H1 (cell line): ENCODE measurements at regions not wholly inside any gene's neighbourhood (a gene's known extent, or its start where the extent isn't known, plus 50 kb on each side); places are given as distances from the start of the nearest gene placed in this dataset.

Source experiments
- CTCF ChIA-PET: fragments of 300-600 bp; sonication (Branson Sonifier 250); formaldehyde crosslinking; loops from one replicate; lab custom pipeline; 2021; ENCODE audit not compliant: partially characterized antibody; lab: Charles Lee
- POLR2A ChIA-PET: fragments of 300-600 bp; sonication (Branson Sonifier 250); formaldehyde crosslinking; loops from one replicate; lab custom pipeline; 2021; ENCODE audit warnings: inconsistent platforms; ENCODE audit not compliant: partially characterized antibody; lab: Charles Lee
- DNase-seq, 2 experiments: peaks; one replicate each; pipeline versions ENCODE4 v3.0.0 to v3.0.0-alpha.2; 2010 to 2022; ENCODE audit warnings: low spot score in 2 of 2, low read depth in 1 of 2, mixed read lengths in 1 of 2
- FAIRE-seq: peaks from 2 replicates; lab custom pipeline; 2011; peaks lifted over from hg19 to GRCh38; lab: Jason Lieb, UNC
- H2AFZ ChIP-seq: 2 replicates; pipeline ENCODE4 v1.8.1; 2012; ENCODE audit warnings: low read length, inconsistent platforms
- H2AK5ac ChIP-seq: 2 replicates; pipeline ENCODE4 v1.6.1; 2013; ENCODE audit warnings: low read depth, low read length
- H2BK120ac ChIP-seq: replicated peaks from 2 replicates; pipeline ENCODE3; 2013; ENCODE audit warnings: low read depth, low read length, inconsistent platforms
- H2BK12ac ChIP-seq: 2 replicates; pipeline ENCODE4 v1.6.1; 2013; ENCODE audit warnings: low read depth, low read length
- H2BK15ac ChIP-seq: 2 replicates; pipeline ENCODE4 v1.6.1; 2013; ENCODE audit warnings: low read length
- H2BK20ac ChIP-seq: 2 replicates; pipeline ENCODE4 v1.6.1; 2013; ENCODE audit warnings: low read length
- H2BK5ac ChIP-seq: 2 replicates; pipeline ENCODE4 v1.6.1; 2013; ENCODE audit warnings: low read depth, low read length
- H3K14ac ChIP-seq: 2 replicates; pipeline ENCODE4 v1.6.1; 2013; ENCODE audit warnings: inconsistent platforms; ENCODE audit not compliant: insufficient read length
- H3K18ac ChIP-seq: 2 replicates; pipeline ENCODE4 v1.6.1; 2013; ENCODE audit warnings: low read length; ENCODE audit errors: extremely low read depth
- H3K23ac ChIP-seq: 2 replicates; pipeline ENCODE4 v1.6.1; 2013; ENCODE audit warnings: inconsistent platforms; ENCODE audit not compliant: insufficient read length
- H3K23me2 ChIP-seq: 2 replicates; pipeline ENCODE4 v1.6.1; 2013; ENCODE audit warnings: low read depth, low read length
- H3K27ac ChIP-seq: 2 replicates; pipeline ENCODE4 v1.6.1; 2011; ENCODE audit warnings: low read depth, low read length, inconsistent platforms
- H3K27me3 ChIP-seq, 4 experiments: replicated peaks in 1 of 4; 1 replicate in 1 of 4; 2 replicates in 3 of 4; pipeline versions ENCODE4 v1.6.1 to v1.8.1; 2011 to 2013; ENCODE audit warnings: low read length in 3 of 4, mild to moderate bottlenecking in 3 of 4, inconsistent platforms in 2 of 4, mixed read lengths in 2 of 4, moderate library complexity in 1 of 4; ENCODE audit not compliant: control insufficient read depth in 3 of 4, insufficient read depth in 3 of 4; ENCODE audit errors: extremely low read depth in 1 of 4
- H3K36me3 ChIP-seq, 4 experiments: 2 replicates each; pipeline versions ENCODE4 v1.6.1 to v1.8.1; 2011 to 2013; ENCODE audit warnings: mild to moderate bottlenecking in 4 of 4, low read length in 3 of 4, moderate library complexity in 2 of 4, control low read depth in 1 of 4, inconsistent platforms in 1 of 4; ENCODE audit not compliant: insufficient read depth in 4 of 4, control insufficient read depth in 2 of 4
- H3K4ac ChIP-seq: replicated peaks from 2 replicates; pipeline ENCODE3; 2013; ENCODE audit warnings: low read length, low read depth, mixed read lengths, inconsistent platforms; ENCODE audit not compliant: insufficient read length
- H3K4me1 ChIP-seq, 4 experiments: replicated peaks in 1 of 4; 1 replicate in 1 of 4; 2 replicates in 3 of 4; pipeline versions ENCODE4 v1.6.1 to v1.8.1; 2011 to 2013; ENCODE audit warnings: low read length in 3 of 4, inconsistent platforms in 2 of 4, mixed read lengths in 1 of 4; ENCODE audit not compliant: insufficient read depth in 4 of 4, control insufficient read depth in 3 of 4
- H3K4me2 ChIP-seq, 2 experiments: 2 replicates each; pipeline versions ENCODE4 v1.6.1 to v1.8.1; 2011 to 2013; ENCODE audit warnings: low read depth in 2 of 2, low read length in 2 of 2, control low read depth in 1 of 2, inconsistent platforms in 1 of 2, mild to moderate bottlenecking in 1 of 2; ENCODE audit not compliant: insufficient read depth in 1 of 2
- H3K4me3 ChIP-seq, 4 experiments: fragments of 200-600, 300-600 bp in 1 of 4; sonication (generic), shearing (Covaris generic), sonication (Bioruptor Twin) in 1 of 4; 2 replicates each; pipeline versions ENCODE4 v1.5.1 to v1.8.1; 2011 to 2016; ENCODE audit warnings: low read length in 4 of 4, low read depth in 3 of 4, control low read depth in 2 of 4, inconsistent platforms in 2 of 4, mild to moderate bottlenecking in 2 of 4, mixed read lengths in 1 of 4, moderate library complexity in 1 of 4; ENCODE audit not compliant: insufficient read depth in 2 of 4; ENCODE audit errors: extremely low read depth in 1 of 4
- H3K56ac ChIP-seq: replicated peaks from 2 replicates; pipeline ENCODE3; 2013; ENCODE audit warnings: low read depth, mild to moderate bottlenecking, mixed read lengths, low read length, inconsistent platforms; ENCODE audit not compliant: insufficient read length
- H3K79me1 ChIP-seq: 2 replicates; pipeline ENCODE4 v1.6.1; 2013; ENCODE audit warnings: low read depth, low read length, control low read depth
- H3K79me2 ChIP-seq, 2 experiments: 2 replicates each; pipeline versions ENCODE4 v1.6.1 to v1.8.1; 2012 to 2013; ENCODE audit warnings: low read length in 2 of 2, mild to moderate bottlenecking in 2 of 2, inconsistent platforms in 1 of 2; ENCODE audit not compliant: insufficient read depth in 2 of 2, control insufficient read depth in 1 of 2
- H3K9ac ChIP-seq, 4 experiments: replicated peaks in 1 of 4; 1 replicate in 1 of 4; 2 replicates in 3 of 4; pipeline versions ENCODE4 v1.6.1 to v1.8.1; 2011 to 2013; ENCODE audit warnings: low read depth in 3 of 4, low read length in 3 of 4, control low read depth in 2 of 4, mild to moderate bottlenecking in 2 of 4, moderate library complexity in 2 of 4, inconsistent platforms in 1 of 4; ENCODE audit errors: extremely low read depth in 1 of 4
- H3K9me3 ChIP-seq, 2 experiments: 2 replicates each; pipeline versions ENCODE4 v1.6.1 to v1.8.1; 2012 to 2013; ENCODE audit warnings: mild to moderate bottlenecking in 2 of 2, moderate library complexity in 2 of 2, control low read depth in 1 of 2, inconsistent platforms in 1 of 2, low read depth in 1 of 2, low read length in 1 of 2, mixed read lengths in 1 of 2; ENCODE audit not compliant: insufficient read depth in 2 of 2
- H4K20me1 ChIP-seq, 2 experiments: replicated peaks in 1 of 2; 2 replicates each; pipeline versions ENCODE3 to v1.8.1; 2011 to 2013; ENCODE audit warnings: inconsistent platforms in 2 of 2, low read length in 2 of 2, mild to moderate bottlenecking in 1 of 2; ENCODE audit not compliant: insufficient read depth in 2 of 2, control insufficient read depth in 1 of 2
- H4K5ac ChIP-seq: 2 replicates; pipeline ENCODE4 v1.6.1; 2013; ENCODE audit warnings: low read length, low read depth, mixed read lengths, inconsistent platforms; ENCODE audit not compliant: insufficient read length
- H4K8ac ChIP-seq: 2 replicates; pipeline ENCODE4 v1.8.0; 2013; ENCODE audit warnings: mild to moderate bottlenecking, moderate library complexity, low read length, inconsistent platforms; ENCODE audit not compliant: insufficient read depth; ENCODE audit errors: extremely low read depth
- H4K91ac ChIP-seq: replicated peaks from 2 replicates; pipeline ENCODE3; 2013; ENCODE audit warnings: low read length, mixed read lengths, inconsistent platforms; ENCODE audit not compliant: insufficient read length
- BACH1 ChIP-seq: IDR thresholded peaks from 2 replicates; pipeline ENCODE4 v1.6.1; 2012; ENCODE audit warnings: low read length, improper control_type of control experiment
- CBX5 ChIP-seq: fragments of 300-800, 300-1000 bp; sonication (generic); IDR thresholded peaks from 2 replicates; pipeline ENCODE4 v1.7.1; 2016; ENCODE audit warnings: antibody characterized with exemption, low read length, low read depth
- EGR1 ChIP-seq: IDR thresholded peaks from 2 replicates; pipeline ENCODE4 v1.6.1; 2011; ENCODE audit warnings: low read depth, low read length, borderline replicate concordance
- GABPA ChIP-seq: IDR thresholded peaks from 2 replicates; pipeline ENCODE4 v1.6.1; 2011; ENCODE audit warnings: mild to moderate bottlenecking, low read length, moderate library complexity, borderline replicate concordance; ENCODE audit not compliant: insufficient read depth
- HDAC2 ChIP-seq, 2 experiments: fragments of 300-600 bp in 1 of 2; sonication (generic) in 1 of 2; IDR thresholded peaks; 2 replicates each; pipeline ENCODE4 v1.6.1; 2011 to 2012; ENCODE audit warnings: low read depth in 2 of 2, low read length in 2 of 2, mild to moderate bottlenecking in 2 of 2, moderate library complexity in 2 of 2, borderline replicate concordance in 1 of 2, inconsistent platforms in 1 of 2
- NANOG ChIP-seq: IDR thresholded peaks from 2 replicates; pipeline ENCODE4 v1.6.1; 2011; ENCODE audit warnings: low read length, low read depth, mild to moderate bottlenecking, inconsistent platforms; ENCODE audit not compliant: insufficient read depth, poor library complexity, severe bottlenecking
- POLR2A ChIP-seq, 2 experiments: IDR thresholded peaks; 1 replicate in 1 of 2; 2 replicates in 1 of 2; pipeline ENCODE4 v1.6.1; 2011; ENCODE audit warnings: low read depth in 2 of 2, low read length in 2 of 2, mild to moderate bottlenecking in 2 of 2; ENCODE audit errors: control extremely low read depth in 1 of 2
- RNF2 ChIP-seq: fragments of 200-900, 300-1000 bp; sonication (generic); IDR thresholded peaks from 2 replicates; pipeline ENCODE4 v1.7.1; 2016; ENCODE audit warnings: borderline replicate concordance, low read depth, mild to moderate bottlenecking, antibody characterized with exemption, low read length; ENCODE audit not compliant: poor library complexity, severe bottlenecking; ENCODE audit errors: missing control alignments
- SAP30 ChIP-seq: fragments of 300-600 bp; sonication (generic); IDR thresholded peaks from 2 replicates; pipeline ENCODE4 v1.7.1; 2012; ENCODE audit warnings: low read length, moderate library complexity, mild to moderate bottlenecking, inconsistent platforms; ENCODE audit not compliant: insufficient read depth, insufficient replicate concordance
- SIRT6 ChIP-seq: IDR thresholded peaks from one replicate; pipeline ENCODE4 v1.7.1; 2012; ENCODE audit warnings: low read length, inconsistent platforms
- SP4 ChIP-seq: IDR thresholded peaks from 2 replicates; pipeline ENCODE4 v1.6.1; 2012; ENCODE audit warnings: low read length, inconsistent platforms
- TBP ChIP-seq: IDR thresholded peaks from 2 replicates; pipeline ENCODE4 v1.6.1; 2011; ENCODE audit warnings: low read depth, low read length, improper control_type of control experiment
- TEAD4 ChIP-seq: IDR thresholded peaks from 2 replicates; pipeline ENCODE4 v1.6.1; 2012; ENCODE audit warnings: low read depth, low read length, inconsistent platforms, mixed read lengths
- WGBS, 2 experiments: shearing (Covaris generic) in 1 of 2; methylation state at CpG; one replicate each; pipeline versions ENCODE4 v1.1.6 to v1.1.7; 2013 to 2015; ENCODE audit warnings: low lambda C conversion rate in 2 of 2, mixed read lengths in 2 of 2, inconsistent platforms in 1 of 2, low coverage in 1 of 2, missing lambda C conversion rate in 1 of 2; ENCODE audit not compliant: insufficient replicate concordance in 2 of 2, insufficient coverage in 1 of 2, insufficient read length in 1 of 2; ENCODE audit errors: extremely low coverage in 1 of 2, missing lambda C conversion rate in 1 of 2; 5-methylcytosine and 5-hydroxymethylcytosine counted together

DNA sequence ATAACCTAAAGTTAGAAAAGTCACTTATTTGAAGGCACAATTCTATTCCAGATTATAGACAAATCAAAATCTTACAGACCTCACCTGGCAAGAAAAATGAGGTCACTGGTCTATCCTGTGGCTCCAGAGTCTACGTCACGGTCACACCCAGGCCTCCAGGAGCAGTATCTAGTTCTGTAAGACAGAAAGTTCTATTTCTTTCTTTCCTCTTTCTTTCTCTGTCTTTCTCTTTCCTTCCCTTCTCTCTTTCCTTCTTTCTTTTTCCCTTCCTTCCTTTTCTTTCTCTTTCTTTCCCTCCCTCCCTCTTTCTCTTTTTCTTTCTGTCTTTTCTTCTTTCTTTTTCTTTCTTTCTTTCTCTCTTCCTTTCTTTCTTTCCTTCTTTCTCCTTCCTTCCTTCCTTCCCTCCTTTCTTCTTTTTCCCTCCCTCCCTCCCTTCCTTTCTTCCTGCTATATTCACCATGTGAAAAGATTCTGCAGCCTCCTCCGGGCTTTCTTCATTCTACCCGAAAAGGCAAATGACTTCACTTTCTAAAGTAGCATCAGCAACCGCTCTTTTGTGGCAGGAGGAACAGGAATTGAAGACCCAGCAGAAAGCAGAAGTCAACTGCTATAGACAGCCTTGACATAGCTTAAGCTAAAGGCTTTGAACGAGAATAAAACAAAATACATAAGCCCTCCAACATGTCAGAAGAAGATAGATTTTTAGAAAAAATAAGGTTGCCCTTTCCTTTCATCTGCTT is 83.9 kb upstream of the SIRPG start:
- Histone ChIP-seq H3K4me2 (no peak overlapping the region), H4K8ac (no peak overlapping the region), H3K56ac (no peak overlapping the region), H3K9ac (no peak overlapping the region), H2BK120ac (no peak overlapping the region), H2BK12ac (no peak overlapping the region), H2BK15ac (no peak overlapping the region), H3K79me1 (no peaks in the 10 kb centered on the region), H3K18ac (no peak overlapping the region), H3K4me1 (peaks cover 0 to 7% (median 0%) of the 10 kb centered on the region in 4 experiments; a peak in 3 of 7 replicates), H4K5ac (no peak overlapping the region), H3K23ac (no peak overlapping the region), H3K36me3 (no peaks in the 10 kb centered on the region), H2AK5ac (no peak overlapping the region), H3K14ac (no peak overlapping the region), H4K91ac (no peak overlapping the region), H2BK20ac (no peak overlapping the region), H4K20me1 (no peaks in the 10 kb centered on the region), H3K9me3 (no peaks in the 10 kb centered on the region), H3K4me3 (no peak overlapping the region), H3K27ac (no peak overlapping the region), H3K27me3 (no peaks in the 10 kb centered on the region), H3K23me2 (no peaks in the 10 kb centered on the region), H3K79me2 (no peaks in the 10 kb centered on the region), H2BK5ac (no peak overlapping the region), H3K4ac (no peak overlapping the region), H2AFZ (no peak overlapping the region)
- POLR2A ChIA-PET = no interaction called here
- FAIRE-seq (no peak), DNase-seq (no peak)
- WGBS, 2 experiments = 81% methylated on average over 5 of the region's 6 CpGs; no CpG with 5 or more reads in 1 of the 2 experiments
- CTCF ChIA-PET = interaction anchor here (1.0 kb wide), 1 partner anchor 23 kb away, joined by 4 read pairs; no protein-coding TSS in a partner anchor
- TF ChIP-seq GABPA = no peak
- TF ChIP-seq TBP = no peak
- TF ChIP-seq SIRT6 = no peak
- no peak for TF ChIP-seq RNF2
- no peak for TF ChIP-seq NANOG
- no peak for TF ChIP-seq BACH1
- TF ChIP-seq SAP30 = no peak
- no peak for TF ChIP-seq HDAC2 (IDR thresholded peaks at IDR 0.05; ENCODE audit: borderline replicate concordance in 1 of 2, low read depth in 2 of 2, low read length in 2 of 2)
- TF ChIP-seq CBX5 = no peak
- TF ChIP-seq TEAD4 = no peak
- no peak for TF ChIP-seq SP4
- no peak for TF ChIP-seq EGR1
- no peak for TF ChIP-seq POLR2A (IDR thresholded peaks at IDR 0.05; ENCODE audit: control extremely low read depth in 1 of 2, low read depth in 2 of 2, low read length in 2 of 2)
